Fibroblast of lung (primary cell): ENCODE measurements at regions not wholly inside any gene's neighbourhood (a gene's known extent, or its start where the extent isn't known, plus 50 kb on each side); places are given as distances from the start of the nearest gene placed in this dataset.
"Not testable (repeated sequence)": the region's sequence is repeated elsewhere in the genome, so short reads cannot be mapped to it uniquely, and the experiment has no call there.

Experiments
- DNase-seq, 2 donors: peaks; one replicate each; pipeline versions ENCODE4 v3.0.0 to v3.0.0-alpha.2; 2010; ENCODE audit warnings: low read depth in 2 of 2
- H2AFZ ChIP-seq: 2 replicates; pipeline ENCODE4 v1.5.1; 2012; ENCODE audit warnings: low read length, control low read depth, inconsistent platforms
- H3K27ac ChIP-seq: 2 replicates; pipeline ENCODE4 v1.5.1; 2011; ENCODE audit warnings: low read length, control low read depth; ENCODE audit not compliant: insufficient read depth
- H3K27me3 ChIP-seq: 2 replicates; pipeline ENCODE4 v1.5.1; 2011; ENCODE audit warnings: mild to moderate bottlenecking, low read length; ENCODE audit not compliant: control insufficient read depth, insufficient read depth
- H3K36me3 ChIP-seq: 2 replicates; pipeline ENCODE4 v1.5.1; 2011; ENCODE audit warnings: low read length; ENCODE audit not compliant: control insufficient read depth, insufficient read depth
- H3K4me1 ChIP-seq: 2 replicates; pipeline ENCODE4 v1.5.1; 2011; ENCODE audit warnings: low read length; ENCODE audit not compliant: control insufficient read depth, insufficient read depth; ENCODE audit errors: extremely low read depth
- H3K4me2 ChIP-seq: 2 replicates; pipeline ENCODE4 v1.5.1; 2011; ENCODE audit warnings: low read length, control low read depth; ENCODE audit not compliant: insufficient read depth; ENCODE audit errors: extremely low read depth
- H3K4me3 ChIP-seq, 4 experiments: fragments of 200-600 bp in 1 of 4; sonication (generic) in 1 of 4; replicated peaks in 1 of 4; 2 replicates each; pipeline ENCODE4 v1.5.1; 2011 to 2016; ENCODE audit warnings: low read length in 4 of 4, low read depth in 3 of 4, mild to moderate bottlenecking in 3 of 4, control low read depth in 2 of 4, inconsistent platforms in 1 of 4, mixed read lengths in 1 of 4; ENCODE audit not compliant: insufficient read depth in 1 of 4; ENCODE audit errors: control extremely low read depth in 1 of 4
- H3K79me2 ChIP-seq: 2 replicates; pipeline ENCODE4 v1.5.1; 2012; ENCODE audit warnings: mild to moderate bottlenecking, low read length, inconsistent platforms; ENCODE audit not compliant: control insufficient read depth, insufficient read depth
- H3K9ac ChIP-seq: 2 replicates; pipeline ENCODE4 v1.5.1; 2011; ENCODE audit warnings: mild to moderate bottlenecking, low read length, control low read depth; ENCODE audit not compliant: insufficient read depth
- H3K9me3 ChIP-seq: 2 replicates; pipeline ENCODE4 v1.5.1; 2012; ENCODE audit warnings: low read depth, low read length; ENCODE audit not compliant: control insufficient read depth, insufficient read depth
- H4K20me1 ChIP-seq: 2 replicates; pipeline ENCODE4 v1.5.1; 2011; ENCODE audit warnings: low read length; ENCODE audit not compliant: control insufficient read depth, insufficient read depth; ENCODE audit errors: extremely low read depth
- CTCF ChIP-seq, 2 donors: IDR thresholded peaks in 1 of 2; conservative IDR thresholded peaks in 1 of 2; 1 replicate in 1 of 2; 2 replicates in 1 of 2; pipeline ENCODE4 v1.5.1; 2011 to 2012; ENCODE audit warnings: low read length in 2 of 2, control low read depth in 1 of 2, inconsistent platforms in 1 of 2, low read depth in 1 of 2, mild to moderate bottlenecking in 1 of 2
- EZH2 ChIP-seq: IDR thresholded peaks from 2 replicates; pipeline ENCODE4 v1.5.1; 2012; ENCODE audit warnings: low read length, control low read depth, mild to moderate bottlenecking; ENCODE audit errors: missing control alignments

GRCh38 chr11:86732286-86732685, 59.9 kb upstream of the ME3 start:
- not testable (repeated sequence) for H3K36me3 ChIP-seq, H3K27ac ChIP-seq, H2AFZ ChIP-seq, H3K9ac ChIP-seq, DNase-seq, H3K4me3 ChIP-seq, H3K79me2 ChIP-seq, H3K4me2 ChIP-seq, H3K9me3 ChIP-seq, H4K20me1 ChIP-seq, H3K27me3 ChIP-seq
- H3K4me1 ChIP-seq = peaks cover 23% of the 10 kb centered on the region

- not testable (repeated sequence) for H4K20me1 ChIP-seq, DNase-seq, H3K27ac ChIP-seq, H3K36me3 ChIP-seq, H2AFZ ChIP-seq, H3K4me3 ChIP-seq, H3K4me1 ChIP-seq, H3K9ac ChIP-seq, H3K9me3 ChIP-seq, H3K79me2 ChIP-seq, H3K27me3 ChIP-seq, H3K4me2 ChIP-seq
These were observed 57.2 kb upstream of the ME3 start for GRCh38 chr11:86729576-86729975.

- no peak overlapping the region for H3K9ac ChIP-seq
- no peak overlapping the region for H2AFZ ChIP-seq
- DNase-seq = no peak
- H3K27me3 ChIP-seq = no peaks in the 10 kb centered on the region
- no peak overlapping the region for H3K27ac ChIP-seq
- TF ChIP-seq CTCF (conservative IDR thresholded peaks at IDR 0.05 in 1 of 2, IDR thresholded peaks at IDR 0.05 in 1 of 2; ENCODE audit: low read depth in 1 of 2, low read length in 2 of 2) = no peak
- no peak for TF ChIP-seq EZH2
- H3K9me3 ChIP-seq = no peaks in the 10 kb centered on the region
- H3K4me3 ChIP-seq = no peak overlapping the region
- no peak overlapping the region for H3K4me2 ChIP-seq
- no peaks in the 10 kb centered on the region for H3K36me3 ChIP-seq
- H3K4me1 ChIP-seq = no peaks in the 10 kb centered on the region
- no peaks in the 10 kb centered on the region for H4K20me1 ChIP-seq
- no peaks in the 10 kb centered on the region for H3K79me2 ChIP-seq
These were observed 56.1 kb upstream of the ME3 start for GRCh38 chr11:86728562-86728961.

- Histone ChIP-seq H3K4me1 (no peaks in the 10 kb centered on the region), H3K9ac (no peak overlapping the region), H3K4me2 (no peak overlapping the region), H4K20me1 (no peaks in the 10 kb centered on the region), H3K79me2 (no peaks in the 10 kb centered on the region), H3K27ac (no peak overlapping the region), H3K27me3 (no peaks in the 10 kb centered on the region), H3K36me3 (no peaks in the 10 kb centered on the region), H3K4me3 (no peak overlapping the region), H2AFZ (no peak overlapping the region), H3K9me3 (no peaks in the 10 kb centered on the region)
- DNase-seq = no peak
- TF ChIP-seq CTCF (conservative IDR thresholded peaks at IDR 0.05 in 1 of 2, IDR thresholded peaks at IDR 0.05 in 1 of 2; ENCODE audit: low read depth in 1 of 2, low read length in 2 of 2) (no peak), EZH2 (no peak)
These were observed 54.5 kb upstream of the ME3 start for GRCh38 chr11:86726770-86727504.
